ENCODE measurements at regions not wholly inside any gene's neighbourhood (a gene's known extent, or its start where the extent isn't known, plus 50 kb on each side); places are given as distances from the start of the nearest gene placed in this dataset.
"Not testable (repeated sequence)": the region's sequence is repeated elsewhere in the genome, so short reads cannot be mapped to it uniquely, and the experiment has no call there.

DNA sequence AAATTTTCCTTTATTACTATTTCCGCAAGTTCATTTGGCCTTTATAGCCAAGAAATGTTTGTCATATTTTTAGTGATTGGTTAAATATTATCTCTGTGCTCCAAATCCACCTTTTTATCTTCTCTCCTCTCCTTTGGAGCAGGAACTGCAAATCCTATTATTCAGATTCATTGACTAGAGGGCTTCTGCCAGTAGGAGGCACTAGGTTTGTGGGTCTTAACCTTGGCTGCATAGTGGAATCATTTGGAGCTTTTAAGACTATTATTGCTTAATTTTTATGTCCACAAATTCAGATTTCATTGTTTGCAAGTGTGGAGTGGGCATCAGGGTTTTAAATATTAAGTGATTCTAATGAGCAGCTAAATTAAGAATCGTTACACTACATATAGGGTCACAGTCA, 75.3 kb upstream of the SYT10 start:
- peak; percentile 14 for DNase-seq (ENCODE audit: low spot score)

GRCh38 chr12:33519566-33519965, 79.9 kb upstream of the SYT10 start:
- no peak for DNase-seq (ENCODE audit: low spot score)

DNA sequence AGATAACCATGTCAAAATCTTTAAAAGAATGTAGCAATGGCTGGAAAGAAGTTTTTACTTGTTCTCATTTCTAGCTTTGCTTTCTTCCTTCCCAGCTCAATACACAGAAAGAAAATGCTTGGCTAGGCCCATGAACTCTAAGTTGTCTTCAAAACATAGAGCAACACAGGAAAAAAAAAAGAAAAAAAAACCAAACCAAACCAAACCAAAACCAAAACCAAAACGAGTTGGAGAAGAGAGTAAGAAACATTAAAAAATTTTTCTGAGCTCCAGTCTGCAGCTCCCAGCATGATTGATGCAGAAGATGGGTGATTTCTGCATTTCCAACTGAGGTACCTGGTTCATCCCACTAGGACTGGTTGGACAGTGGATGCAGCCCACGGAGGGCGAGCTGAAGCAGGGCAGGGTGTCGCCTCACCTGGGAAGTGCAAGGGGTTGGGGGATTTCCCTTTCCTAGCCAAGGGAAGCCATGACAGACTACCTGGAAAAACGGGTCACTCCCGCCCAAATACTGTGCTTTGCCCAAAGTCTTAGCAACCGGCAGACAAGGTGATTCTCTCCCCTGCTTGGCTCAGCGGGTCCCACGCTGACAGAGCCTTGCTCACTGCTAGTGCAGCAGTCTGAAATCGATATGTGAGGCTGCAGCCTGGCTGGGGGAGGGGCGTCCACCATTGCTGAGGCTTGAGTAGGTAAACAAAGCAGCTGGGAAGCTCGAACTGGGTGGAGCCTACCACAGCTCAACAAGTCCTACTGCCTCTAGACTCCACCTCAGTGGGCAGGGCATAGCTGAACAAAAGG, 81.1 kb upstream of the SYT10 start:
- DNase-seq (ENCODE audit: low spot score): not testable (repeated sequence)

GRCh38 chr12:33529031-33529430, 89.4 kb upstream of the SYT10 start:
- no peak for DNase-seq (ENCODE audit: low spot score)

DNA sequence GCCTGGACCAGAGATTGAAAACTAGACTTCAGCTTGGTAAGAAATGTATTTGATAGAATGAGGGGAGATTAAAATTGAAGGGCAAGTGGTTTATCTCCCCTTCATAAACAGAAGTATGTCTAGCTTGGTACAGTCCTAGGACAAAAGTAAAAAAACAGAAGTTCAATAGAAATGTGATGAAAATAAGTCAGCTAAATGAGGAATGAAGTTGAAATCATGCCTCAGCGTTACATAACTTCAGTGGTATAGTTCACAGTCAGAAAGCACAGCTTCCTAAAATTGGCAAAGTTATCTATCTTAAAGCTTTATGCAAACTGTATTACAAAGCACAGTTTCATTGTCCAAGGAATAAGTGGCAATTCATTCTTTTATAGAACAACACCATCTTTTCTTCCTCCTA, 90.2 kb upstream of the SYT10 start:
- no peak for DNase-seq (ENCODE audit: low spot score)

GRCh38 chr12:33531261-33531660, 91.6 kb upstream of the SYT10 start:
- no peak for DNase-seq (ENCODE audit: low spot score)

GRCh38 chr12:33533527-33533926, 93.9 kb upstream of the SYT10 start:
- no peak for DNase-seq (ENCODE audit: low spot score)

- DNase-seq (ENCODE audit: low spot score): no peak
Observed at GRCh38 chr12:33536431-33536830, 96.8 kb upstream of the SYT10 start.

- DNase-seq (ENCODE audit: low spot score): no peak
Observed at GRCh38 chr12:33546004-33546403, 106.4 kb upstream of the SYT10 start.

DNA sequence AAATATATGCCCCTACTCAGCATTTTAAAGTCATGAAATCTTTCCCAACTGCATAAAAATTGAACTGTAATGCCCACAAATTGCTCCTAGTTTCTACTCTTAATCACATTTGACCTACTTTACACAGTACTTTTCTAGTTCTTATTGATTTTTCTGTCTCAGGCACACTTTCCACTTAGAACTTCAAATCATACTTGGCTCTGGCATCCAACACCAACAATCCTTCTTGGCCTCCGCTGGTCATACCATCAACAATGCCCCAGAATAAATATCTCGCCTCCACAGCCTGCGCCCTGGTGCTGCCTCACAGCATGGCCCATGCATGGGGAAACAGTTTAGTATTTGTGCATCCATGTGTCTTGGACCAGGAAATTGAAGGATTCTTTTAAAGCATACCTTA, 107.5 kb upstream of the SYT10 start:
- no peak for DNase-seq (ENCODE audit: low spot score)

- not testable (repeated sequence) for DNase-seq (ENCODE audit: low spot score)
Observed at GRCh38 chr12:33550214-33550613, 110.6 kb upstream of the SYT10 start.

DNA sequence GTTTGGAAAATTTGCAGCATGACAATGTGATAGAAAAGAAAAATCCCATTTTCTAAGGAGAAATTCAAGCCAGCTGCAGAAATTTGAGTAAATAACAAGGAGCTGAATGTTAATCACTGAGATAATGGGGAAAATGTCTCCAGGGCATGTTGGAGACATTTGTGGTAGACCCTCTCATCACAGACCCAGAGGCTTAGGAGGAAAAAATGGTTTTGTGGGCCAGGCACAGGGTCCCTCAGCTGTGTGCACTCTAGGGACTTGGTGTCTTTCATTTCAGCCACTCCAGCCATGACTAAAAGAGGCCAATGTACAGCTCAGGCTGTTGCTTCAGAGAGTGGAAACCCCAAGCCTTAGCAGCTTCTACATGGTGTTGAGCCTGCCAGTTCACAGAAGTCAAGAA, 111.4 kb upstream of the SYT10 start:
- DNase-seq (ENCODE audit: low spot score): no peak

GRCh38 chr12:33555128-33555527, 115.5 kb upstream of the SYT10 start:
- no peak for DNase-seq (ENCODE audit: low spot score)

DNA sequence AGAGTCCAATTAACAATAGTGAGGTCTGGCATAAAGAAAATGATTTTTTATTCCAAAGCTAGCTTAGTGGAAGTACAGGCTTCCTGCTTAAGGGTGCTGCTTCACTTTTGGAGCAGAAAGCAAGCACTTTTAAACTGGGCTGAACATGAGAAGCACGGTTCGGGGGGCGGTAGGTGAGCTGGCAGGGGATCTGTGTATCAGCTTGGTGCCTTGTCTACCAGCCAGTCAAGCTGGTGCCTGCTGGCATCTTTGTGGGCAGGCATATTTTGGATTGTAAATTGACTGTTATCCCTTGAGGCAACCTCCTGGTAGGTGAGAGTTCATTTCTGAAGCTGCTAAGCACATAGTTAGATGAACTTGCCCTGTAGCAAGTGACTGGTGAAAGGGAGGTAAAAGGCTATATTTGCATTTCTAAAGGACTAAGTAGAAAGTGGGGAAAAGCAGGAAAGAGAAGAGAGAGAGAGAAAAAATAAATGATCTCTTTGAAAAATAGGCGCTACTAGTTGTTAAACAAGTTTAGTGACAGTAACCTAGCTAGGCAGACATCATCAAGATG, 121.1 kb upstream of the SYT10 start:
- no peak for DNase-seq (ENCODE audit: low spot score)

- DNase-seq (ENCODE audit: low spot score): no peak
Observed at GRCh38 chr12:33562401-33562800, 122.8 kb upstream of the SYT10 start.

GRCh38 chr12:33566403-33566802, 126.8 kb upstream of the SYT10 start:
- no peak for DNase-seq (ENCODE audit: low spot score)

DNA sequence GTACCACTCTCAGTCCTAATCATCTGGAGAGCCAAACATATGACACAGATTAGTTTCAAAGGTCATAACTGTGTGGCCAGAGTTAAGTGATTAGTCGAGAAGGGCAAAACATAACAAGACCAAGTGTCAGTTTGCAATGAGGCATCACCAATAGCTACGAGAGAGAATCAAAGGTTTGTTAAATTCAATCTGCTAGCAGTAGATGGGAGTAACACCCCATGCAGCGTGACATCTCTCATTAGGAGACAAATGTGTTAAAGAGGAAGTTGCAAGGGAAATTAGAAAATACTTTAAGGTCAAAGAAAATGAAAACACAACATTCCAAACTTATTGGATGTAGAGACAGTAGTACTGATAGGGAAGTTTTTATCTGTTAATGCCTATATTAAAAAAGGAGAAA, 135.7 kb upstream of the SYT10 start:
- DNase-seq (ENCODE audit: low spot score): no peak

GRCh38 chr12:33581613-33582122, 142.0 kb upstream of the SYT10 start:
- no peak for DNase-seq (ENCODE audit: low spot score)

DNA sequence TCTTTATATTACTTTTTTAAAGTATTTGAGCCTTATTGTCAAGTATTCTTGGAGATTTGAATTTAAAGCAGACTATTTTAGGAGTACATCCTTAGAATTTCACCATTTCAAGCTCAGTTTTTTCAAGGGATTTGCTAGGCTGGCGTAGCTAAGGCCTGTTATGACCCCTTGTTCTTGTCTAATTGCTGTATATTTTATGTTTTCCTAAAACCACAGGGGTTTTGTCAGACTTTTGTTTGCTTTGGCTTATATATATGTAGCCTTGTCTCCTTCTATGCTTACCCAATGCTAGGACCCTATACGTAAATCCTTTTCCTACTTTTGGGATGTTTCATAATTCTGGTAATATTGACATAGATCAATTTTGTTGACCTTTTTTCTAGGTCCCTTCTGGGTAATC, 147.0 kb upstream of the SYT10 start:
- DNase-seq (ENCODE audit: low spot score): no peak

- no peak for DNase-seq (ENCODE audit: low spot score)
Observed at GRCh38 chr12:33587354-33587753, 147.7 kb upstream of the SYT10 start.

DNA sequence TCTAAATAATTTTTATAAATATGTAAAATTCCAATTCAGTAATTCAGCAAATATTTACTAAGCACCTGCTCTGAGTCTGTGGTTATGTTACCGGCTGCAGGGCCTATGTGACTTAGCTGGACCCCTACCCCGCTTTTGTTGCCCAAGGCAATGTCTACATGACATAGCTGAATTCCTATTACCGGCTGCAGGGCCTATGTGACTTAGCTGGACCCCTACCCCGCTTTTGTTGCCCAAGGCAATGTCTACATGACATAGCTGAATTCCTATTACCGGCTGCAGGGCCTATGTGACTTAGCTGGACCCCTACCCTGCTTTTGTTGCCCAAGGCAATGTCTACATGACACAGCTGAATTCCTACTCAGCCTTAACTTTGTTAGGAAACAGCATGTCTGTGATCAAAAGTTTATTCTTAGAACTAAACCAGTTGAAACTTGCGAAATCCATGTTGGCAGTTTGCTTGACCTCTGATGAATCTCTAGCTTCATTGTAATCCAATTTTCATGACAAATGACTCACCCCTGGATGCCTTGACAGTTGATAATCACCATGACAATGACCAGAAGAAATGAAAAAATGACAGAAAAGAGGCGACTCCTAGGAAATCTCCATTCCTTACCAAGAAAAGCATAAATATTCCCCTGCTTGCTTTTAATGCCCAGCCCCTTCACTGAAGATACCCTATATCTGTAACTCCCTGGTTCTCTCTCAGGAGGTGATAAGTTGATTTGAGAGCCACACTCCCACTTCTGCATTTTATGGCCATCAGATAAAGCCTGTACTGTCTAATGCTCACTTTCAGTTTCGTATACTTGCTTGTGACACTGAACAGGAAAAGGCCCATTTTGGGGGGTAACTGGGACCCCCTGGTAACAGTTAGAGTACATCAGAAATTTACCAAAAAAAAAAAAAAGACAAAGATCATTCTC, 148.4 kb upstream of the SYT10 start:
- peak; percentile 48 for DNase-seq (ENCODE audit: low spot score)

GRCh38 chr12:33588725-33589405, 149.2 kb upstream of the SYT10 start:
- no peak for DNase-seq (ENCODE audit: low spot score)
